Prostate gland (tissue), 2 donors: ENCODE measurements at regions not wholly inside any gene's neighbourhood (a gene's known extent, or its start where the extent isn't known, plus 50 kb on each side); places are given as distances from the start of the nearest gene placed in this dataset.

ENCODE experiments used
- POLR2A ChIP-seq: fragments of 450-650 bp; IDR thresholded peaks from one replicate; pipeline ENCODE4 v1.6.1; 2016; ENCODE audit warnings: antibody characterized with exemption, mild to moderate bottlenecking
- POLR2AphosphoS5 ChIP-seq: sonication (generic); formaldehyde crosslinking; IDR thresholded peaks from one replicate; pipeline ENCODE4 v1.6.1; 2017; ENCODE audit warnings: antibody characterized with exemption
- TF ChIP-seq, protein P1 (sequence below), 4 experiments: fragments of 200-600 bp in 2 of 4; fragments of 450-650 bp in 2 of 4; sonication (generic) in 2 of 4; IDR thresholded peaks; 1 replicate in 3 of 4; 2 replicates in 1 of 4; pipeline ENCODE4 v1.5.1; 2016 to 2019; ENCODE audit warnings: antibody characterized with exemption in 4 of 4, mild to moderate bottlenecking in 2 of 4, moderate library complexity in 2 of 4

DNA sequence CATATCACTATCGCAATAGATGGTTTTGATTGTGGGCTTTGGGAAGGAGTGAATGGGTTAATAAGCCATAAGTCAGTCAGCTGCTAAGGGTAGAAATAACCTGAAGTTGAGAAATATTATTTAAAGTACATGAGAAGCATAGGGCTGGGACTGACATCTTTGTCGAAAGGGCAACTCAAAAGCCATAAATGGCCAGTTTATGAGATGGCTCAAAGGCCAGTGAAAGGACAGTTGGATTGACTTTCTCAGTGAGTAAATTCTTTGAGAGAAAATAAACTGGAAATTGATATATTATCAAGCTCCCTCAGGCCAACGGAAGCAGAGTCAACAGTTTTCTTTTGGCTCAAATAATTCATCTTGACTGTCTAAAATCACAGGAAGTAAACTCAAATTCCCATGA lies 419.8 kb downstream of the NSUN3 start:
- TF ChIP-seq, protein P1, sequence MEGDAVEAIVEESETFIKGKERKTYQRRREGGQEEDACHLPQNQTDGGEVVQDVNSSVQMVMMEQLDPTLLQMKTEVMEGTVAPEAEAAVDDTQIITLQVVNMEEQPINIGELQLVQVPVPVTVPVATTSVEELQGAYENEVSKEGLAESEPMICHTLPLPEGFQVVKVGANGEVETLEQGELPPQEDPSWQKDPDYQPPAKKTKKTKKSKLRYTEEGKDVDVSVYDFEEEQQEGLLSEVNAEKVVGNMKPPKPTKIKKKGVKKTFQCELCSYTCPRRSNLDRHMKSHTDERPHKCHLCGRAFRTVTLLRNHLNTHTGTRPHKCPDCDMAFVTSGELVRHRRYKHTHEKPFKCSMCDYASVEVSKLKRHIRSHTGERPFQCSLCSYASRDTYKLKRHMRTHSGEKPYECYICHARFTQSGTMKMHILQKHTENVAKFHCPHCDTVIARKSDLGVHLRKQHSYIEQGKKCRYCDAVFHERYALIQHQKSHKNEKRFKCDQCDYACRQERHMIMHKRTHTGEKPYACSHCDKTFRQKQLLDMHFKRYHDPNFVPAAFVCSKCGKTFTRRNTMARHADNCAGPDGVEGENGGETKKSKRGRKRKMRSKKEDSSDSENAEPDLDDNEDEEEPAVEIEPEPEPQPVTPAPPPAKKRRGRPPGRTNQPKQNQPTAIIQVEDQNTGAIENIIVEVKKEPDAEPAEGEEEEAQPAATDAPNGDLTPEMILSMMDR (IDR thresholded peaks at IDR 0.05): no peak
- TF ChIP-seq POLR2AphosphoS5 (no peak), POLR2A (no peak)
